DND-41 (cell line): ENCODE measurements at regions not wholly inside any gene's neighbourhood (a gene's known extent, or its start where the extent isn't known, plus 50 kb on each side); places are given as distances from the start of the nearest gene placed in this dataset.

Experiments
- ATAC-seq: fragments of 200-7000 bp; cut with Tn5 transposase; 3 replicates; pipeline ENCODE4 v1.9.1; 2021; ENCODE audit warnings: low read depth; ENCODE audit not compliant: insufficient read depth
- DNase-seq: peaks from one replicate; pipeline ENCODE4 v3.0.0-alpha.2; 2020
- H2AFZ ChIP-seq: 2 replicates; pipeline ENCODE4 v1.6.0; 2012; ENCODE audit warnings: low read depth, low read length
- H3K27ac ChIP-seq: 2 replicates; pipeline ENCODE4 v1.5.1; 2012; ENCODE audit warnings: low read length, inconsistent platforms
- H3K27me3 ChIP-seq: fragments of 200-600 bp; sonication (generic); 2 replicates; pipeline ENCODE4 v1.6.0; 2012; ENCODE audit warnings: low read length, mild to moderate bottlenecking, inconsistent platforms; ENCODE audit not compliant: insufficient read depth, poor library complexity
- H3K36me3 ChIP-seq: 2 replicates; pipeline ENCODE4 v1.5.1; 2012; ENCODE audit warnings: low read length, inconsistent platforms; ENCODE audit not compliant: insufficient read depth
- H3K4me1 ChIP-seq: 2 replicates; pipeline ENCODE4 v1.5.1; 2012; ENCODE audit warnings: mild to moderate bottlenecking, low read length; ENCODE audit not compliant: insufficient read depth
- H3K4me2 ChIP-seq: 2 replicates; pipeline ENCODE4 v1.6.0; 2012; ENCODE audit warnings: mild to moderate bottlenecking, moderate library complexity, low read length, inconsistent platforms; ENCODE audit not compliant: insufficient read depth
- H3K4me3 ChIP-seq, 2 experiments: fragments of 200-600 bp in 1 of 2; shearing (Covaris generic) in 1 of 2; 2 replicates each; pipeline ENCODE4 v1.5.1; 2012 to 2016; ENCODE audit warnings: inconsistent platforms in 2 of 2, low read length in 2 of 2, mild to moderate bottlenecking in 2 of 2, low read depth in 1 of 2, moderate library complexity in 1 of 2
- H3K79me2 ChIP-seq: 2 replicates; pipeline ENCODE4 v1.6.0; 2012; ENCODE audit warnings: low read length, inconsistent platforms; ENCODE audit not compliant: insufficient read depth
- H3K9ac ChIP-seq: 2 replicates; pipeline ENCODE4 v1.6.0; 2012; ENCODE audit warnings: low read depth, mild to moderate bottlenecking, inconsistent platforms, low read length, moderate library complexity
- H3K9me3 ChIP-seq: 2 replicates; pipeline ENCODE4 v1.5.1; 2012; ENCODE audit warnings: low read length, moderate library complexity, mild to moderate bottlenecking, inconsistent platforms; ENCODE audit not compliant: insufficient read depth, severe bottlenecking
- H4K20me1 ChIP-seq: 2 replicates; pipeline ENCODE4 v1.6.0; 2012; ENCODE audit warnings: low read length; ENCODE audit not compliant: insufficient read depth
- EZH2 ChIP-seq: IDR thresholded peaks from 3 replicates; pipeline ENCODE4 v1.6.1; 2012; ENCODE audit warnings: borderline replicate concordance, low read depth, mild to moderate bottlenecking, moderate library complexity, low read length, inconsistent platforms; ENCODE audit not compliant: severe bottlenecking
- TF ChIP-seq, protein P1 (sequence below): IDR thresholded peaks from 2 replicates; pipeline ENCODE4 v1.5.1; 2012; ENCODE audit warnings: borderline replicate concordance, low read length, moderate library complexity, mild to moderate bottlenecking; ENCODE audit not compliant: poor library complexity, severe bottlenecking; ENCODE audit errors: extremely low read depth

DNA sequence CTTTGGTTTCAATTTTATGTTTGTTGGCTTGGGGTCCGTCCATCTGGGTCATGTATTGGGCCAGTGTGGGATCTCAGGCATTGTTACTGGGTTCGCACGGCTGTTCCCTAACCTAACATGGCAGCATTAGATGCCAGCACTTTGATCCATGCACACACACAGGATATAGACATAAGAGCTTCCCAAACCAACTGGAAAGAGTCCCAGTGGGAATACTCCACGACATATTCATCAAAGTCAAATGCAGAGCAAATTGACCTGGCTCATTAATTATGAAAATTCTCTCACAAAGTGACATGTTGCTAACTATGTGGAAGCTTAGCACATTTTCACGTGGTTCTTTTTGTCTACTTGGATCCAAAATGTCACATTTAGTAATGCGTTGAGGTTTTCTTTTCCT lies 130.4 kb downstream of the SETD4 start:
- Histone ChIP-seq H3K27me3 (peaks cover 5% of the 10 kb centered on the region), H3K27ac (no peak overlapping the region)

DNA sequence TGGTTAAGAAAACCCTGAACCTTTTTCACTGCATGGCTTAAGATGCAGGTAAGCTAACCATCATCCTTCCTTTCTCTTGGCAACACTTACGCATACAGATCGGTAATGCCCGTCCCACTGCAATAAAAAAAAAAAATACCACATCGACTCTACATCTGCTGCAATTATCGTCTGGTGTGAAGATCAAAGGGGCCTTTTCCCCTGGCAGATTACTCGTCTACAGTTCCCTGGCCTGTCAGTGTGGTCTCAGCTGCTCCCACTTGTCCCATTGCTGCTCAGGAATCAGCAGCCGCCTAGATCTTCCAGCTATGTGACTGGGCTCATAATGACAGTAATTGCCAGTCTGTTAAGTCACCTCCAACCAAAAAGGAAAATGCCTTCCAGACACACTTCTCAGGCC lies 133.1 kb downstream of the SETD4 start:
- H3K9me3 ChIP-seq: no peaks in the 10 kb centered on the region
- ATAC-seq (peak; percentile 59), DNase-seq (no peak)
- H3K4me1 ChIP-seq: no peaks in the 10 kb centered on the region
- no peaks in the 10 kb centered on the region for H3K79me2 ChIP-seq
- peaks cover 3% of the 10 kb centered on the region for H3K27me3 ChIP-seq
- no peak overlapping the region for H3K4me3 ChIP-seq
- TF ChIP-seq EZH2: no peak
- TF ChIP-seq, protein P1, sequence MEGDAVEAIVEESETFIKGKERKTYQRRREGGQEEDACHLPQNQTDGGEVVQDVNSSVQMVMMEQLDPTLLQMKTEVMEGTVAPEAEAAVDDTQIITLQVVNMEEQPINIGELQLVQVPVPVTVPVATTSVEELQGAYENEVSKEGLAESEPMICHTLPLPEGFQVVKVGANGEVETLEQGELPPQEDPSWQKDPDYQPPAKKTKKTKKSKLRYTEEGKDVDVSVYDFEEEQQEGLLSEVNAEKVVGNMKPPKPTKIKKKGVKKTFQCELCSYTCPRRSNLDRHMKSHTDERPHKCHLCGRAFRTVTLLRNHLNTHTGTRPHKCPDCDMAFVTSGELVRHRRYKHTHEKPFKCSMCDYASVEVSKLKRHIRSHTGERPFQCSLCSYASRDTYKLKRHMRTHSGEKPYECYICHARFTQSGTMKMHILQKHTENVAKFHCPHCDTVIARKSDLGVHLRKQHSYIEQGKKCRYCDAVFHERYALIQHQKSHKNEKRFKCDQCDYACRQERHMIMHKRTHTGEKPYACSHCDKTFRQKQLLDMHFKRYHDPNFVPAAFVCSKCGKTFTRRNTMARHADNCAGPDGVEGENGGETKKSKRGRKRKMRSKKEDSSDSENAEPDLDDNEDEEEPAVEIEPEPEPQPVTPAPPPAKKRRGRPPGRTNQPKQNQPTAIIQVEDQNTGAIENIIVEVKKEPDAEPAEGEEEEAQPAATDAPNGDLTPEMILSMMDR: no peak
- no peak overlapping the region for H3K27ac ChIP-seq
- H3K4me2 ChIP-seq: no peak overlapping the region
- no peak overlapping the region for H2AFZ ChIP-seq
- H3K9ac ChIP-seq: no peak overlapping the region
- H3K36me3 ChIP-seq: no peaks in the 10 kb centered on the region
- H4K20me1 ChIP-seq: no peaks in the 10 kb centered on the region

More for the DNA sequence above, 130.4 kb downstream of the SETD4 start:
- H3K4me1 ChIP-seq: no peaks in the 10 kb centered on the region
- H3K79me2 ChIP-seq: no peaks in the 10 kb centered on the region
- no peaks in the 10 kb centered on the region for H3K9me3 ChIP-seq
- ATAC-seq (no peak), DNase-seq (no peak)
- no peak for TF ChIP-seq EZH2
- TF ChIP-seq, protein P1: no peak
- no peak overlapping the region for H3K4me3 ChIP-seq
- H4K20me1 ChIP-seq: no peaks in the 10 kb centered on the region
- H3K36me3 ChIP-seq: no peaks in the 10 kb centered on the region
- H2AFZ ChIP-seq: no peak overlapping the region
- H3K9ac ChIP-seq: no peak overlapping the region
- no peak overlapping the region for H3K4me2 ChIP-seq

DNA sequence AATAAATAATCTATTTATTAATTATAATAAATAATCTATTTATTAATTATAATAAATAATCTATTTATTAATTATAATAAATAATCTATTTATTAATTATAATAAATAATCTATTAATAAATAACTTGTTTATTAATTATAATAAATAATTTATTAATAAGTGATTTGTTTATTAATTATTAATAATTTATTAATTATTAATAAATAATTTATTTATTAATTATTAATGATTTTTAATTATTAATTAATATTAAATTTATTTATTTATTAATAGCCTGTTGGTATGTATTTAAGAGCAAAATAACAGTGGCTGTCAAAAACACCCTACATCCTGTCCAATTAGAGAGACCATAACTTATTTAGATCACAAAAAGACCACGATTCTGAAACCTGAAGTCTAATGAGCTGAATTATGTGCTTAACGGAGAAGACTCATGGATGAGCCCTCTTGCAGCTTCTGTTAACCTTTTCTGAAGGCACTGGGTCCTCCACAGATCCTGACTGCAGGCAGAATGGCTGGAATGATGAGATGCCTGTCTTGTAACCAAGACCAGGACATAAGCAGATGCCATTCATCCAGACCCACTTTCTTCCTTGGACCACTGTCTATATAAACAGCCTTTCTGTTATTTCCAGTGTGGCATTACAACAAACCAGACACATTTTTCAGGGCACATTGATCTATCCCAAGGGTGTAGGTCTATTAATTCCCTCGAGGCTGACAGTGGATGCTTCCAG lies 134.2 kb downstream of the SETD4 start:
- Histone ChIP-seq H3K27me3 (peaks cover 3% of the 10 kb centered on the region), H3K4me2 (no peak overlapping the region), H3K79me2 (no peaks in the 10 kb centered on the region), H2AFZ (no peak overlapping the region), H3K9me3 (no peaks in the 10 kb centered on the region), H3K27ac (no peak overlapping the region), H3K36me3 (no peaks in the 10 kb centered on the region), H3K4me1 (no peaks in the 10 kb centered on the region), H3K4me3 (no peak overlapping the region), H4K20me1 (no peaks in the 10 kb centered on the region), H3K9ac (no peak overlapping the region)
- ATAC-seq (no peak), DNase-seq (no peak)
- no peak for TF ChIP-seq EZH2
- TF ChIP-seq, protein P1: no peak
